ENCODE measurements at regions not wholly inside any gene's neighbourhood (a gene's known extent, or its start where the extent isn't known, plus 50 kb on each side); places are given as distances from the start of the nearest gene placed in this dataset.
A peak's percentile ranks its signal among the peaks of the same experiment; 100 is the strongest.

GRCh38 chr9:99713838-99714306 lies 107.8 kb upstream of the NR4A3 start:
- TF ChIP-seq CTCF (IDR thresholded peaks at IDR 0.05; ENCODE audit: low read depth, low read length) = no peak
- no peak overlapping the region for H3K4me3 ChIP-seq (replicated peaks in 1 of 2; ENCODE audit: low read depth in 2 of 2, low read length in 2 of 2)
- no peak for DNase-seq (ENCODE audit: low read depth in 2 of 2)

- DNase-seq (ENCODE audit: low read depth in 2 of 2) = no peak
- no peak for TF ChIP-seq CTCF (IDR thresholded peaks at IDR 0.05; ENCODE audit: low read depth, low read length)
- no peak overlapping the region for H3K4me3 ChIP-seq (replicated peaks in 1 of 2; ENCODE audit: low read depth in 2 of 2, low read length in 2 of 2)
Measured at GRCh38 chr9:99718631-99719030, 103.1 kb upstream of the NR4A3 start.

- peak; percentile 5 to 19 for DNase-seq (ENCODE audit: low read depth in 2 of 2)
- no peak overlapping the region for H3K4me3 ChIP-seq (replicated peaks in 1 of 2; ENCODE audit: low read depth in 2 of 2, low read length in 2 of 2)
- TF ChIP-seq CTCF (IDR thresholded peaks at IDR 0.05; ENCODE audit: low read depth, low read length) = no peak
Measured at GRCh38 chr9:99720455-99721050, 101.1 kb upstream of the NR4A3 start.

- TF ChIP-seq CTCF (IDR thresholded peaks at IDR 0.05; ENCODE audit: low read depth, low read length) = no peak
- no peak for DNase-seq (ENCODE audit: low read depth in 2 of 2)
- no peak overlapping the region for H3K4me3 ChIP-seq (replicated peaks in 1 of 2; ENCODE audit: low read depth in 2 of 2, low read length in 2 of 2)
Measured at GRCh38 chr9:99721898-99722297, 99.8 kb upstream of the NR4A3 start.

GRCh38 chr9:99722877-99723276 lies 98.8 kb upstream of the NR4A3 start:
- H3K4me3 ChIP-seq (replicated peaks in 1 of 2; ENCODE audit: low read depth in 2 of 2, low read length in 2 of 2) = no peak overlapping the region
- no peak for DNase-seq (ENCODE audit: low read depth in 2 of 2)
- no peak for TF ChIP-seq CTCF (IDR thresholded peaks at IDR 0.05; ENCODE audit: low read depth, low read length)

- no peak for TF ChIP-seq CTCF (IDR thresholded peaks at IDR 0.05; ENCODE audit: low read depth, low read length)
- H3K4me3 ChIP-seq (replicated peaks in 1 of 2; ENCODE audit: low read depth in 2 of 2, low read length in 2 of 2) = no peak overlapping the region
- no peak for DNase-seq (ENCODE audit: low read depth in 2 of 2)
Measured at GRCh38 chr9:99724640-99725039, 97.0 kb upstream of the NR4A3 start.

- no peak overlapping the region for H3K4me3 ChIP-seq (replicated peaks in 1 of 2; ENCODE audit: low read depth in 2 of 2, low read length in 2 of 2)
- no peak for TF ChIP-seq CTCF (IDR thresholded peaks at IDR 0.05; ENCODE audit: low read depth, low read length)
- DNase-seq (ENCODE audit: low read depth in 2 of 2) = no peak
Measured at GRCh38 chr9:99725852-99726251, 95.8 kb upstream of the NR4A3 start.
